Cardiac muscle cell (in vitro differentiated cells and primary cell): ENCODE measurements at regions not wholly inside any gene's neighbourhood (a gene's known extent, or its start where the extent isn't known, plus 50 kb on each side); places are given as distances from the start of the nearest gene placed in this dataset.

ENCODE experiments used
- DNase-seq, 2 donors: peaks; one replicate each; pipeline versions ENCODE4 v3.0.0 to v3.0.0-alpha.2; 2010 to 2017; ENCODE audit warnings: low read depth in 1 of 2, low spot score in 1 of 2
- H3K27ac ChIP-seq: fragments of 200-600 bp; sonication (generic); 2 replicates; pipeline ENCODE4 v1.5.1; 2016
- H3K27me3 ChIP-seq: fragments of 200-600 bp; sonication (generic); 2 replicates; pipeline ENCODE4 v1.6.0; 2016; ENCODE audit warnings: control low read depth
- H3K36me3 ChIP-seq: fragments of 200-600 bp; sonication (generic); 2 replicates; pipeline ENCODE4 v1.5.1; 2016; ENCODE audit warnings: control low read depth
- H3K4me1 ChIP-seq: fragments of 200-600 bp; sonication (generic); 2 replicates; pipeline ENCODE4 v1.8.1; 2017; ENCODE audit warnings: low read depth, mild to moderate bottlenecking, mixed run types
- H3K4me3 ChIP-seq: fragments of 200-600 bp; sonication (generic); 2 replicates; pipeline ENCODE4 v1.5.1; 2016; ENCODE audit warnings: mild to moderate bottlenecking
- H3K9me3 ChIP-seq: fragments of 200-600 bp; sonication (generic); 2 replicates; pipeline ENCODE4 v1.5.1; 2017; ENCODE audit warnings: low read depth, mild to moderate bottlenecking, control low read depth
- TF ChIP-seq, protein P1 (sequence below): IDR thresholded peaks from 2 replicates; pipeline ENCODE4 v1.5.1; 2012; ENCODE audit warnings: low read depth, mild to moderate bottlenecking, low read length

DNA sequence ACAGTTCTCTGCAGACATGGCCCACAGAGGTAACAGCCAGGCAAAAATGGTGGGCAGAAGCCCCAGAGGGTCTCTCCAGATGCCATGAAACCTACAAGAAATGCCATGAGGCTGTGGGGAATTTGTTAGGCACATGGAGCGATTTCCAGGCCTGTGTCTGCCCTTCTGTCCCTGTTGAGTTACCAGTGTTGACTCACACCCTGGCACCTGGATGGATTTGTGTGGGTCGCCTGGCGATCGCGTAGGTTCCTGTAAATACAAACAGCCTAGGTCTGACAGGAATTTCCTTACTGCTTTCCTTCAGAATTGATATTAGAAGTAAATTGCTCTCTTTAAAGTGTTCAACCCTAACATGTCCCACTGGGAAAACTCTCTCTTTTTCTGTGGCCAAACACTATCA is 164.9 kb upstream of the EEPD1 start:
- no peaks in the 10 kb centered on the region for H3K4me1 ChIP-seq
- H3K4me3 ChIP-seq = no peak overlapping the region
- DNase-seq = no peak
- no peaks in the 10 kb centered on the region for H3K9me3 ChIP-seq
- no peaks in the 10 kb centered on the region for H3K27me3 ChIP-seq
- no peaks in the 10 kb centered on the region for H3K36me3 ChIP-seq
- no peak overlapping the region for H3K27ac ChIP-seq
- TF ChIP-seq, protein P1, sequence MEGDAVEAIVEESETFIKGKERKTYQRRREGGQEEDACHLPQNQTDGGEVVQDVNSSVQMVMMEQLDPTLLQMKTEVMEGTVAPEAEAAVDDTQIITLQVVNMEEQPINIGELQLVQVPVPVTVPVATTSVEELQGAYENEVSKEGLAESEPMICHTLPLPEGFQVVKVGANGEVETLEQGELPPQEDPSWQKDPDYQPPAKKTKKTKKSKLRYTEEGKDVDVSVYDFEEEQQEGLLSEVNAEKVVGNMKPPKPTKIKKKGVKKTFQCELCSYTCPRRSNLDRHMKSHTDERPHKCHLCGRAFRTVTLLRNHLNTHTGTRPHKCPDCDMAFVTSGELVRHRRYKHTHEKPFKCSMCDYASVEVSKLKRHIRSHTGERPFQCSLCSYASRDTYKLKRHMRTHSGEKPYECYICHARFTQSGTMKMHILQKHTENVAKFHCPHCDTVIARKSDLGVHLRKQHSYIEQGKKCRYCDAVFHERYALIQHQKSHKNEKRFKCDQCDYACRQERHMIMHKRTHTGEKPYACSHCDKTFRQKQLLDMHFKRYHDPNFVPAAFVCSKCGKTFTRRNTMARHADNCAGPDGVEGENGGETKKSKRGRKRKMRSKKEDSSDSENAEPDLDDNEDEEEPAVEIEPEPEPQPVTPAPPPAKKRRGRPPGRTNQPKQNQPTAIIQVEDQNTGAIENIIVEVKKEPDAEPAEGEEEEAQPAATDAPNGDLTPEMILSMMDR = no peak

- DNase-seq = peak in 1 of 2 donors; percentile 7
- TF ChIP-seq, protein P1 = no peak
- Histone ChIP-seq H3K27ac (no peak overlapping the region), H3K36me3 (no peaks in the 10 kb centered on the region), H3K4me1 (no peaks in the 10 kb centered on the region), H3K4me3 (no peak overlapping the region), H3K9me3 (no peaks in the 10 kb centered on the region), H3K27me3 (no peaks in the 10 kb centered on the region)
Observed at GRCh38 chr7:35988818-35989217, 164.2 kb upstream of the EEPD1 start.

GRCh38 chr7:35991511-35992232 is 161.4 kb upstream of the EEPD1 start:
- no peaks in the 10 kb centered on the region for H3K9me3 ChIP-seq
- H3K27me3 ChIP-seq = no peaks in the 10 kb centered on the region
- no peak for DNase-seq
- no peak overlapping the region for H3K4me3 ChIP-seq
- no peak overlapping the region for H3K27ac ChIP-seq
- no peaks in the 10 kb centered on the region for H3K36me3 ChIP-seq
- H3K4me1 ChIP-seq = no peaks in the 10 kb centered on the region
- TF ChIP-seq, protein P1 = no peak

DNA sequence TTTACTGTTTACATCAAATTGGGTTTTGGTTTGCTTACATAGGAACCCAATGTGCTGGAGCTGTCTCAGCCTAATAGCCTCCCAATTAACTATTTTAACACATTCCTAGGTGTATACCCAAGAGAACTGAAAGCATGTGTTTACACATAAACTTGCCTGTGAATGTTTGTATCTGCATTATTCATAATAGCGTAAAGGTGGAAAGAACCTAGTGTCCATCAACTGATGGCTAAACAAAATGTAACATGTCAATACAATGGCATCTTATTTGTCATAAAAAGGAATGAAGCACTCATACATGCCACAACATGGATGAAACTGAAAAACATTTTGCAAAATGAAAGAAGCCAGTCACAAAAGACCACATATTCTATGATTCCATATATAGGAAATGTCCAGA is 160.6 kb upstream of the EEPD1 start:
- H3K27me3 ChIP-seq = no peaks in the 10 kb centered on the region
- DNase-seq = no peak
- TF ChIP-seq, protein P1 = no peak
- no peak overlapping the region for H3K27ac ChIP-seq
- no peak overlapping the region for H3K4me3 ChIP-seq
- no peaks in the 10 kb centered on the region for H3K36me3 ChIP-seq
- H3K4me1 ChIP-seq = no peaks in the 10 kb centered on the region
- H3K9me3 ChIP-seq = no peaks in the 10 kb centered on the region

DNA sequence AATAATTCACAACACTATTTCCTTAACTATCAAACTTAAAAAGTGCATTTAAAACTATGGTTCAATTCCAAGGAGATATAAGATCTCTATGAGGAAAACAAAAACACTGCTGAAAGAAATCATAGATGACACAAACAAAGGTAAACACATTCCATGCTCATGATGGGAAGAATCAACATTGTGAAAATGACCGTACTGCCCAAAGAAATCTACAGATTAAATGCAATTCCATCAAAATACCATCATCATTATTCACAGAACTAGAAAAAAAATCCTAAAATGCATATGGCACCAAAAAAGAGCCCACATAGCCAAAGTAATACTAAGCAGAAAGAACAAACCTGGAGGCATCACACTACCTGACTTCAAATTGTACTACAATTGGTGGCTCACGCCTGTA is 159.9 kb upstream of the EEPD1 start:
- H3K27me3 ChIP-seq = no peaks in the 10 kb centered on the region
- H3K4me1 ChIP-seq = no peaks in the 10 kb centered on the region
- no peak overlapping the region for H3K27ac ChIP-seq
- DNase-seq = no peak
- no peak overlapping the region for H3K4me3 ChIP-seq
- TF ChIP-seq, protein P1 = no peak
- H3K9me3 ChIP-seq = no peaks in the 10 kb centered on the region
- no peaks in the 10 kb centered on the region for H3K36me3 ChIP-seq
